Epithelial cell of proximal tubule (primary cell): ENCODE measurements at regions not wholly inside any gene's neighbourhood (a gene's known extent, or its start where the extent isn't known, plus 50 kb on each side); places are given as distances from the start of the nearest gene placed in this dataset.
"Not testable (repeated sequence)": the region's sequence is repeated elsewhere in the genome, so short reads cannot be mapped to it uniquely, and the experiment has no call there.

Source experiments
- DNase-seq: peaks from one replicate; pipeline ENCODE4 v3.0.0-alpha.2; 2011; ENCODE audit warnings: low read depth
- H3K4me3 ChIP-seq: 2 replicates; pipeline ENCODE4 v1.5.1; 2011; ENCODE audit warnings: low read depth, mild to moderate bottlenecking, low read length
- CTCF ChIP-seq: conservative IDR thresholded peaks from 2 replicates; pipeline ENCODE4 v1.5.1; 2012; ENCODE audit warnings: low read depth, mild to moderate bottlenecking, low read length

GRCh38 chr6:2611092-2611491 lies 139.6 kb downstream of the MYLK4 start:
- no peak overlapping the region for H3K4me3 ChIP-seq
- no peak for TF ChIP-seq CTCF
- DNase-seq = no peak

GRCh38 chr6:2608503-2608902 lies 142.2 kb downstream of the MYLK4 start:
- no peak overlapping the region for H3K4me3 ChIP-seq
- no peak for TF ChIP-seq CTCF
- no peak for DNase-seq

GRCh38 chr6:2600363-2600762 lies 150.4 kb downstream of the MYLK4 start:
- no peak for DNase-seq
- TF ChIP-seq CTCF = no peak
- no peak overlapping the region for H3K4me3 ChIP-seq

GRCh38 chr6:2599817-2600216 lies 150.9 kb downstream of the MYLK4 start:
- no peak for TF ChIP-seq CTCF
- no peak for DNase-seq
- H3K4me3 ChIP-seq = no peak overlapping the region

- DNase-seq = no peak
- H3K4me3 ChIP-seq = no peak overlapping the region
- no peak for TF ChIP-seq CTCF
These were observed 151.9 kb downstream of the MYLK4 start for GRCh38 chr6:2598867-2599266.

GRCh38 chr6:2597991-2598390 lies 152.7 kb downstream of the MYLK4 start:
- no peak overlapping the region for H3K4me3 ChIP-seq
- no peak for DNase-seq
- no peak for TF ChIP-seq CTCF

- DNase-seq, H3K4me3 ChIP-seq: not testable (repeated sequence)
These were observed 153.3 kb downstream of the MYLK4 start for GRCh38 chr6:2597457-2597856.

- peak; percentile 28 for TF ChIP-seq CTCF
- no peak overlapping the region for H3K4me3 ChIP-seq
- no peak for DNase-seq
These were observed 154.5 kb downstream of the MYLK4 start for GRCh38 chr6:2596222-2596621.
